ENCODE measurements at regions not wholly inside any gene's neighbourhood (a gene's known extent, or its start where the extent isn't known, plus 50 kb on each side); places are given as distances from the start of the nearest gene placed in this dataset.
"Not testable (repeated sequence)": the region's sequence is repeated elsewhere in the genome, so short reads cannot be mapped to it uniquely, and the experiment has no call there.

GRCh38 chr5:158602981-158603380 lies 496.7 kb downstream of the EBF1 start:
- no peak for DNase-seq

DNA sequence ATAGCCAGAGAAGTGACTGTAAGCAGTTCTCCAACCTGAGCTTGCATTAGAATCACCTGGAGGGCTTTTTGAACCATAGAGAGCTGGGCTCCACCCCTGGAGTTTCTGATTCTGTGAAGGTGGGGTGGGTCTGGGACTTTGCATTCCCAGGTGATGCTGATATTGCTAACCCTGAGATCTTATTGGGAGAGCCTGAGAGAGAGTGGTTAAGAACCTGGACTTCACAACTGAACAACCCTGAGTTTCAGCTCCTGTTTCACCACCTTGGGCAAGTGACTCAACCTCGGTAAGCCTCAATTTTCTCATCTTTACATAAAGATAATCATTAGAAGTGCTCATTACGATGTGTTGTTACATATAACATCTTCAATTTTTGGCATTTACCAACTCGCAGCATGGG lies 498.6 kb downstream of the EBF1 start:
- DNase-seq, result no peak

GRCh38 chr5:158600679-158601078 lies 499.0 kb downstream of the EBF1 start:
- DNase-seq, result no peak

DNA sequence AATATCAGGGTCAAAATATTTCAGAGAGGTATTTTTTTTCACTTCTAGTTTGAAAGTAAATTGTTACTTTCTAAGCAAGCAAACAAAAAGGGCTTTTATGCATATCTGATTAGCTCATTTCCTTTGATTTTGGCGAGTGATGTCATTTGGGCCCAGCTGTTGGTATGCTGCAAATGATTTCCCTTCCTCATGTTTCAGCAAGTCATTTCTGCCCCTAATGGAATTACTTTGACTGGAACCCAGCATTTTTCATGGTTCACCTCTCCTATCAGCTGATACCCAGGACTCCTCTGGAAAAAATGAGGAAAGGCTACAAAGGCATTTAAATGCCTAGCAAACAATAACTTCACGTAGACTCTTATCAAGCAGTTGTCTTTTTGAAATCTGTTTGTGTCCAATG lies 500.6 kb downstream of the EBF1 start:
- DNase-seq, result no peak

- DNase-seq, result no peak
These were observed 505.0 kb downstream of the EBF1 start for GRCh38 chr5:158594595-158595242.

GRCh38 chr5:158593925-158594324 lies 505.8 kb downstream of the EBF1 start:
- DNase-seq, result peak; percentile 6

GRCh38 chr5:158591301-158591863 lies 508.3 kb downstream of the EBF1 start:
- DNase-seq, result no peak

DNA sequence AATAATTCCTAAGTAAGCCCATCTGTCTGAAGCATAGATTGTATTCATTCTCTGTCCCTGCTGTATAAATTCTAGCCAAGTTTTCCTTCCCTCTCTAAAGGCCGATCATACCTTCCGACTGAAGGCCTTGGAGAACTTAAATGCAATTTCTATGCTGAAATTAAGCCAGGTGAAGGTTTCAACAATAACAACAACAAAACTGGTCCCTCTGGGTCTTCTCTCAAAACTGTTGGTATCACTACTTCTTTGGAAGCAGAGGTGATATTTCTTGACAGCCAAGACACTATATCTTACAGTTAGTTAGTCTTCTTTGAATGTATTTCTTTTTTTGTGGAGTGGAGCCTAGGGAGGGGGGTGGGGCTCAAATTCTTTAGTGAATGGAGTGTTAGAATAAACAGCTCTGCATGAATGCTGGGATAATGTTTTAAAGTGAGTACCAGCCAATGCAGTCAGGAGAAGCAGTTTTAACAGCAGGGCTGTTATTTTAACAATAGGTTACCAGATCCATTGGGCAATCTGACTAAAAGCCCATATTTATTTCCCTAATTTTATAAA lies 508.9 kb downstream of the EBF1 start:
- DNase-seq, result no peak

- DNase-seq, result no peak
These were observed 509.8 kb downstream of the EBF1 start for GRCh38 chr5:158589939-158590338.

DNA sequence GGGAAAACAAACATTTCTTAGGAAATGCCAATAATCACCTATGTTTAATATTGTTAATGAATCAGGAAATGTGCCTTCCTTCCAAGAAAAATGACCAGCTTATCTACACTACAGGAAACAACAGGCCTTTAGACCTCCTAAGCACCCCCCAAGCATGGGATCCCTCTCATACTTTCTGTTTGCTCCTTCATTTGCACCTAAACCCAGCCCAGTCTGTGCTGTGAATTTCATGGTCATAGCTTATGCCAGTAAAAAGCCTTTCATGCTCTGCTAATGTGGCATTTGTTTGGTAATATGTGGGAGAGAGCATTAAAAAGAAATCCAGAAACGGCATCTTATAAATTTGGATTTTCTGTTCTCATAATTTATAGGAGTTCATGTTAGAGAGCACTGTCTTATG lies 511.1 kb downstream of the EBF1 start:
- no peak for DNase-seq

DNA sequence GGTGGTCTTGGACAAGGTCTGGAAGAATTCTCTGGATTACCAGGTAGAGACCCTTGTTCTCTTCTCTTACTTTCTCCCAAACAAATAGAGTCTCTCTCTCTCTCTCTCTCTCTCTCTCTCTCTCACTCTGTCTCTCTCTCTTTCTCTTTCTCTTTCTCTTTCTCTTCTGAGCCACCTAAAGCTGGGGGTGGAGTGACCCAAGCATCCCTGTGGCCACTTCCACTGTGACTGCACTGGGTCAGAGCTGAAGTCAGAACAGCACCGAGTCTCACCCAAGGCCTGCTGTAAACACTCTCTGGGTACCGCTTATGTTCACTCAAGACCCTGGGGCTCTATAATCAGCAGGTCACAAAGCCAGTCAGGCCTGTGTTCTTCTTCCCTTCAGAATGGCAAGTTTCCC lies 513.7 kb downstream of the EBF1 start:
- DNase-seq, result no peak

DNA sequence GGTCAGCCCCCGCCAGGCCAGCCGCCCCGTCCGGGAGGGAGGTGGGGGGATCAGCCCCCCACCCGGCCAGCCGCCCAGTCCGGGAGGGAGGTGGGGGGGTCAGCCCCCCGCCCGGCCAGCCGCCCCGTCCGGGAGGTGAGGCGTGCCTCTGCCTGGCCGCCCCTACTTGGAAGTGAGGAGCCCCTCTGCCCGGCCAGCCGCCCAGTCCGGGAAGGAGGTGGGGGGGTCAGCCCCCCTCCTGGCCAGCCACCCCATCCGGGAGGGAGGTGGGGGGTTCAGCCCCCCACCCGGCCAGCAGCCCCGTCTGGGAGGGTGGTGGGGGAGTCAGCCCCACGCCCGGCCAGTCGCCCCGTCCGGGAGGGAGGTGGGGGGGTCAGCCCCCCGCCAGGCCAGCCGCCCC lies 517.0 kb downstream of the EBF1 start:
- DNase-seq, result not testable (repeated sequence)

GRCh38 chr5:158573829-158574228 lies 525.9 kb downstream of the EBF1 start:
- DNase-seq, result no peak

DNA sequence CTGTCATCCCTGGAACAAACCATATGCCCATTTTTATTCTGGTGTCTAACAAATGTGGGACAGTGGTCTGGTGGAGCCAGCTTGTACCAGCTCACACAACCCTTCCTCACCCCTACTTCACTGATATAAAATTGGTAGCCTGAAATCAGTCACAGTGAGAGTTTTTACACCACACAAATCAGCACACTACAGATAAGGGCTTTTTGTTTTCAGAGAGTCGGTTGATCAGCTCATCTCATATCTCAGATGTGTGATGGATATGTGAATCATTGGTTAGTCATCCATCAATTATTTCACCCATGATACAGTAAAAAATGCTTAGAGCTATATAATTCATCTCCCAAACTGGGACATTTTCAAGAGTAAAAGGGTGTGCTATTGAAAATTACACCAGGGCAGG lies 529.2 kb downstream of the EBF1 start:
- DNase-seq, result no peak

DNA sequence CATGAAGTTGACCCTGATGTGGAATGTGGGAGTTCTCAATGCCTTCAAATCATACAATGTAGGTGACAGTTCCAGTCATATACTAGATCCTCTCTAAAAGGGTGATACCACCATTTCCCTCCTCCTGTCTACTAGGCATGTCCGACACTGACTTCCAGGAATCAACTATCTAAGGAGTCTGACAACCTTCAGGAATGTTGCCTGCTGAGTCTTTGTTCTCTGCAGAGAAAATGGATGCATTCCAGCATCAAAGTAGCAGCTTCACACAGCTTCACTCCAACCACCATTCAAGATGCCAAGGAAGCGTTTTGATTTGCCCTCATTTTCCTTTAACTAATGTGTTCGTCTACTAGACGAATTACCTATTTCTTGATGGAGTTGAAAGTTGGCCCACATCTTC lies 530.2 kb downstream of the EBF1 start:
- DNase-seq, result no peak

DNA sequence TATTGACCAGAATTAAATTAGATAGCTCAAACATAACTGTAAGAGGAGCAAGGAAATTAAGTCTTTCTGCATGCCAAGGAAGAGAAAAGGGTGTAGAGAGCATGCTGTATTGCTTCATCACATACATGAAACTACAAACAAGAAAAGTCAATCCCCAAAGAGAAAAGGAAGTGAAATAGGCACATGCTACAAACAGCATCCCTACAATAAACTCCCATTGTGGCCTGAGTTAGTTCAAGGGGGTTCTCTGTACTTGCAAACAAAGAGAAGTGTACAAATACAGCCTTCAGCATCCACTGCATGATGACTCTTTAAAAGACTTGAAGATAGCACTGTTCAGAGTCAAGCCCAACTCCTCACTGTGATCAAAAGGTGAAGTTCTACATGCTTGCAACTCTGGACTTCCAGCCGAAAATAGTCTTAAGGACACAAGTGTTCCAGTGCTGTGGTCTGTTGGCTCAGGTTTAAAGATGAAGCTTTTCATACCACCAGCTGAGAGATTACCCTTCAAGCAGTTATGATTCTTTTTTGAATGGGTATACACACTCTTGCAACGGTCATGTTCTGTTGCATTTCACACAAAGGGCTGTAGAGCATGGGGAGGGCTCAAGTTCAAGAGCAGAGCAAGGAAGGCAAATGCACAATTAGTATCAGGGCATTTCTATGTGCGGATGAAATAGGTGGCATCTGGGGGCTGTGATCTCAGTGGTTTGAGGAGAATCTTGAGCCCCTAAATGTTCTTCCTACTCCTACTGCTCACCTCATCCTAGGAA lies 534.5 kb downstream of the EBF1 start:
- no peak for DNase-seq

- DNase-seq, result no peak
These were observed 535.8 kb downstream of the EBF1 start for GRCh38 chr5:158563760-158564390.

DNA sequence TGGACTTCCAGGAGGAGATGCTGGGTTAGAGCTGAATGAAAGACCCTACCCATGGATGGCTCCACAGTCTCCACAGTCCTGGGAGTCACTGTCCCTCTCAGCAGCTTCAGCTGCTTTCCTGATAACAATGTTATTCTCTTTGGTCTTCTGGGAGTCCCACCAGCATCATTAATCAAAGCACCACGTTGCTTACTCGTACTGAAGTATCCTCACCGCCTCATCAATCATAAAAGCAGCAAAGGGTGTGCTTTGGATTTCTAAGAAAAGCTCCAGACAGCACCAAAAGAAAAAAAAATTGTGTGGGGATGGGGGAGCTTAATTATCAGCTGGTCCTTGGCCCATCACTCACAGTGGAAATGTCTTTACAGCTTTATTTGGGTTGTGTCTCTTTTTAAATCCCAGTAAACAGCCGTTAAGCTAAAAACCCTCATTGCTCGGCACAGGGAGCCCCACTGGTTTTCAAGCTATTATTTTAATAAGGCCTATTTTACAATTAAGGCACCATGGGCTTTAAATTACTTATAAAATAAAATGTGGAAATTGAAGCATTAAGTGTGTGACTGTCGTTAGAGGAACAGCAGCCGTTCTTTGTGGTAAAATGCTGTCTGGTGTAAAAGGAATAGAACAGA lies 538.0 kb downstream of the EBF1 start:
- no peak for DNase-seq

- DNase-seq, result no peak
These were observed 539.5 kb downstream of the EBF1 start for GRCh38 chr5:158560170-158560569.

DNA sequence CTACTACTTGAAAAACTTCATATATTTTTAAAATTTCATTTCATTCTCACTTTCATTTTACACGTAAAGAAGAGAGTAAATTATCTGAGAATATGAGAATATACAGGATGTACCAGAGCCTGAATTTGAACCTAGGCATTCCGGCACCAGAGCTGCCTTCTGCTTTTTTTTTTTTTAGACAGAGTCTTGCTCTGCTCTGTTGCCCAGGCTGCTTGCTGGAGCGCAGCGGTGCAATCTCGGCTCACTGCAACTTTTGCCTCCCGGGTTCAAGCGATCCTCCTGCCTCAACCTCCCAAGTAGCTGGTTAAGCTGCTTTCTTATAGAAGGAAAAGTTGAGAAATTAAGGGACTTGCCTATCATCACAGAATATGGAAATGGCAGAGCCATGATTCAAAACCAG lies 540.1 kb downstream of the EBF1 start:
- DNase-seq, result no peak

- DNase-seq, result no peak
These were observed 540.6 kb downstream of the EBF1 start for GRCh38 chr5:158559066-158559465.

- DNase-seq, result no peak
These were observed 545.8 kb downstream of the EBF1 start for GRCh38 chr5:158553962-158554336.

All from DMS53 (cell line).